Progenitor cell of endocrine pancreas (in vitro differentiated cells): ENCODE measurements at regions not wholly inside any gene's neighbourhood (a gene's known extent, or its start where the extent isn't known, plus 50 kb on each side); places are given as distances from the start of the nearest gene placed in this dataset.
"Not testable (repeated sequence)": the region's sequence is repeated elsewhere in the genome, so short reads cannot be mapped to it uniquely, and the experiment has no call there.

ENCODE experiments used
- DNase-seq: peaks from one replicate; pipeline ENCODE4 v3.0.0; 2021; ENCODE audit warnings: low spot score; ENCODE audit not compliant: unreplicated experiment
- H3K27ac Mint-ChIP-seq: 2 replicates; pipeline ENCODE4 v1.8.0; 2021; ENCODE audit warnings: mild to moderate bottlenecking, moderate library complexity, mixed read lengths
- H3K27me3 Mint-ChIP-seq: 2 replicates; pipeline ENCODE4 v1.8.0; 2021; ENCODE audit warnings: mixed read lengths
- H3K36me3 Mint-ChIP-seq: 2 replicates; pipeline ENCODE4 v1.8.0; 2022; ENCODE audit warnings: mixed read lengths; ENCODE audit not compliant: insufficient read depth
- H3K4me1 Mint-ChIP-seq: 2 replicates; pipeline ENCODE4 v1.8.0; 2021; ENCODE audit warnings: low read depth, mixed read lengths
- H3K4me3 Mint-ChIP-seq: 2 replicates; pipeline ENCODE4 v1.8.0; 2021; ENCODE audit warnings: low read depth, mild to moderate bottlenecking, moderate library complexity, mixed read lengths
- H3K9me3 Mint-ChIP-seq: 2 replicates; pipeline ENCODE4 v1.8.0; 2021; ENCODE audit warnings: low read depth, mixed read lengths
- TF ChIP-seq, protein P1 (sequence below): fragments of 200-600 bp; sonication (generic); IDR thresholded peaks from one replicate; pipeline ENCODE4 v1.5.0; 2021; ENCODE audit warnings: antibody characterized with exemption, mild to moderate bottlenecking; ENCODE audit not compliant: unreplicated experiment

DNA sequence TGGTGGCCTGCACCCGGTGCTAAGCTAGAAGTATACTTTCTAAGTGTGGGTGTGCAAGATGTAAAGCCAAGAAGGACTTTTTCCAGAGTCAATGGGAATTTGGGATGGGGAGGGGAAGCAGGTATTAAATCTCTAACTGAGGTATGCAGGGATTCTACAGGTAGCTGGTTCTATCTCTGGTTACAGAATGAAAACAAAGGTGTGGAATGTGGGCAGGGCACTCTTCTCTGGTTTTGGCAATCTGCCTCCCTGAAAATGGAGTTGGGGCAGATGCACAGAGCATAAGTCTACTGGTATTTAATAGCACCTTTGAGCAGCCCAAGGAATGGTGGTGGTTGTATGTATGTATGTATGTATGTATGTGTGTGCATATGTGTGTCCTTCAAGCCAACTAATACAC, 66.7 kb upstream of the PPP1R12A start:
- H3K27me3 Mint-ChIP-seq, result no peaks in the 10 kb centered on the region
- H3K36me3 Mint-ChIP-seq, result no peaks in the 10 kb centered on the region
- H3K9me3 Mint-ChIP-seq, result no peaks in the 10 kb centered on the region
- H3K4me1 Mint-ChIP-seq, result peaks cover 15% of the 10 kb centered on the region
- no peak for DNase-seq
- H3K4me3 Mint-ChIP-seq, result no peak overlapping the region
- H3K27ac Mint-ChIP-seq, result peak overlapping the region; percentile 31
- TF ChIP-seq, protein P1, sequence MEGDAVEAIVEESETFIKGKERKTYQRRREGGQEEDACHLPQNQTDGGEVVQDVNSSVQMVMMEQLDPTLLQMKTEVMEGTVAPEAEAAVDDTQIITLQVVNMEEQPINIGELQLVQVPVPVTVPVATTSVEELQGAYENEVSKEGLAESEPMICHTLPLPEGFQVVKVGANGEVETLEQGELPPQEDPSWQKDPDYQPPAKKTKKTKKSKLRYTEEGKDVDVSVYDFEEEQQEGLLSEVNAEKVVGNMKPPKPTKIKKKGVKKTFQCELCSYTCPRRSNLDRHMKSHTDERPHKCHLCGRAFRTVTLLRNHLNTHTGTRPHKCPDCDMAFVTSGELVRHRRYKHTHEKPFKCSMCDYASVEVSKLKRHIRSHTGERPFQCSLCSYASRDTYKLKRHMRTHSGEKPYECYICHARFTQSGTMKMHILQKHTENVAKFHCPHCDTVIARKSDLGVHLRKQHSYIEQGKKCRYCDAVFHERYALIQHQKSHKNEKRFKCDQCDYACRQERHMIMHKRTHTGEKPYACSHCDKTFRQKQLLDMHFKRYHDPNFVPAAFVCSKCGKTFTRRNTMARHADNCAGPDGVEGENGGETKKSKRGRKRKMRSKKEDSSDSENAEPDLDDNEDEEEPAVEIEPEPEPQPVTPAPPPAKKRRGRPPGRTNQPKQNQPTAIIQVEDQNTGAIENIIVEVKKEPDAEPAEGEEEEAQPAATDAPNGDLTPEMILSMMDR, result no peak

DNA sequence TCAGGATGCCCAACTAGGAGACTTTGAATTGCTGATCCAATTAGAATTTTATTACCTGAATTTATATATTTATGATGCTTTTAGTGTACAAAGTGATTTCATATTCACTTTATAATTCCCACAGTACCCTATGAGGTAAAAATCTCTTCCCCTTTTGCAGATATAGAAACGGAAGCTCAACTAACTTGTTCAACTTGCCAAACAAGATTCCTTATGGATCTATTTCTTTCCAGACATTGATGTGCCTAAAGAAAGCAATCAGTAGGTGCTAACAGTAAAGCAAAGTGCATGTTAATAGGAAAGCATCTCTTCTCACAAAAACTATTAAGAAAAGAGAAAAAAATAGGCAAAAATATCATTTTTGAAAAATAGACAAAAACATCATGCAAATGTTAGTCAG, 65.9 kb upstream of the PPP1R12A start:
- Mint-ChIP-seq H3K9me3 (no peaks in the 10 kb centered on the region), H3K4me1 (peaks cover 15% of the 10 kb centered on the region), H3K4me3 (no peak overlapping the region), H3K36me3 (no peaks in the 10 kb centered on the region), H3K27me3 (no peaks in the 10 kb centered on the region), H3K27ac (no peak overlapping the region)
- TF ChIP-seq, protein P1, result no peak
- DNase-seq, result no peak

DNA sequence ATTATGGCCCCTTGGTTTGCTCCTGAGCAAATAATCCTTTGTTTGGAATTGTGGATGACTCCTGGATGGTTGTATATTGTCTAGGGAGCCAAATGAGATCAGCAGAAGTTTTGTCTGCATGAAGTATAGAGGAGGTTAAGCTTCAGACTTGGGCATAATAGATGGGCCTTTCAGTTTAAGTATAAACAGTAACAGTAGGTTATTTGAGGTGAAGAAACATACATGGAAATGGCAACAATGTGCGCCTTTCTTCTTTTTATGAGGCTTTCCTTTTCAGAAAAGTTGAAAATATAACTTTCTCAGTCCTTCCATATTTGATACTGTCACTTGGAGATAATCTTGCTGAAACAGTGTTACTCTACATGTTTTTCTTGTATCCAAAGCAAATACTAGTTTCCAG, 63.7 kb upstream of the PPP1R12A start:
- Mint-ChIP-seq H3K4me3 (no peak overlapping the region), H3K27me3 (no peaks in the 10 kb centered on the region), H3K27ac (no peak overlapping the region), H3K4me1 (peaks cover 11% of the 10 kb centered on the region), H3K9me3 (no peaks in the 10 kb centered on the region), H3K36me3 (no peaks in the 10 kb centered on the region)
- TF ChIP-seq, protein P1, result no peak
- no peak for DNase-seq

DNA sequence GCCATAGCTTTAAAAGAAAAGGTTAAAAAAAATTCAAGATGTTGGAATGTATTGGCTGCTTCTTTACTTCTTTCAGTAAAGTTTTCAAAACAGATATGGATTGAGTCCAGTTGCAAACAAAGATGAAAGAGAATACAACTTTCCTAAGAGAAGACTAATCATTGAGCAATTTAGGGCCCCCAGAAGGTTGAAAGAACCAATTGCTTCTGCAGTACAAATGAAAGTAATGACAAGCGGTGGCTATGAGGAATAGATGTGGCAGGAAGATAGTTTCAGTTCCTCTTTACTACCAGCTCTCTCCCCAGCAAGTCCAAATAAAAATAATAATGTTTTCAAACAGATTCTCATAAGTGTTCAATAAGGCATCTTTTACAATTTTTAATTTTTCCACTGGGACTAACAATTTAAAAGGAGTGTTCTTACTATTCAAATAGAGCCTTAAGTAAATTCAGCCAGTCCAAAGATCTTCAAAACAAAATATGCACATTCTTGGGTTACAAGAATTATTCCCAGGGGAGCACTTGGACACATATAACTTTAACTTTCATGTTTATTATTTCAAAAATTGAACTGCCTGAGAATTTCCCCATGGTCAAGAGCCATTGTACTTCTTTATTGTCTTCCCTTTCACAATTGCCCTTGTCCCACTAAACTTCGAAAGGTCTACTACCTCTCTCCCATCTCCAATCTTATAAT, 62.3 kb upstream of the PPP1R12A start:
- Mint-ChIP-seq H3K4me1 (peaks cover 11% of the 10 kb centered on the region), H3K27ac (no peak overlapping the region), H3K4me3 (no peak overlapping the region), H3K9me3 (no peaks in the 10 kb centered on the region), H3K36me3 (no peaks in the 10 kb centered on the region), H3K27me3 (no peaks in the 10 kb centered on the region)
- no peak for DNase-seq
- TF ChIP-seq, protein P1, result no peak

DNA sequence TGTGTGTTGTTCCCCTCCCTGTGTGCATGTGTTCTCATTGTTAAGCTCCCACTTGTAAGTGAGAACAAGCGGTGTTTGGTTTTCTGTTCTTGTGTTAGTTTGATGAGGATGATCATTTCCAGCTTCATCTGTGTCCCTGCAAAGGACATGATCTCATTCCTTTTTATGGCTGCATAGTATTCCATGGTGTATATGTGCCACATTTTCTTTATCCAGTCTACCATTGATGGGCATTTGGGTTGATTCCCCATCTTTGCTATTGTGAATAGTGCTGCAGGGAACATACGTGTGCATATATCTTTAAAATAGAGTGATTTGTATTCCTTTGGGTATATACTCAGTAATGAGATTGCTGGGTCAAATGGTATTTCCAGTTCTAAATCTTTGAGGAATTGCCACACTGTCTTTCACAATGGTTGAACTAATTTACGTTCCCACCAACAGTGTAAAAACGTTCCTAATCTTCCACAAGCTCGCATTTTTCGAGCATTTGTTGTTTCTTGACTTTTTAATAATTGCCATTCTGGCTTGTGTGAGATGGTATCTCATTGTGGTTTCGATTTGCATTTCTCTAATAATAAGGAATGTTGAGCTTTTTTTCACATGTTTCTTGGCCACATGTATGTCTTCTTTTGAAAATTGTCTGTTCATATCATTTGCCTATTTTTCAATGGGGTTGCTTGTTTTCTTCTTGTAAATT, 60.6 kb upstream of the PPP1R12A start:
- not testable (repeated sequence) for H3K9me3 Mint-ChIP-seq, H3K4me3 Mint-ChIP-seq, DNase-seq, H3K27ac Mint-ChIP-seq, H3K27me3 Mint-ChIP-seq, H3K36me3 Mint-ChIP-seq, H3K4me1 Mint-ChIP-seq
